ENCODE measurements at regions not wholly inside any gene's neighbourhood (a gene's known extent, or its start where the extent isn't known, plus 50 kb on each side); places are given as distances from the start of the nearest gene placed in this dataset.

DNA sequence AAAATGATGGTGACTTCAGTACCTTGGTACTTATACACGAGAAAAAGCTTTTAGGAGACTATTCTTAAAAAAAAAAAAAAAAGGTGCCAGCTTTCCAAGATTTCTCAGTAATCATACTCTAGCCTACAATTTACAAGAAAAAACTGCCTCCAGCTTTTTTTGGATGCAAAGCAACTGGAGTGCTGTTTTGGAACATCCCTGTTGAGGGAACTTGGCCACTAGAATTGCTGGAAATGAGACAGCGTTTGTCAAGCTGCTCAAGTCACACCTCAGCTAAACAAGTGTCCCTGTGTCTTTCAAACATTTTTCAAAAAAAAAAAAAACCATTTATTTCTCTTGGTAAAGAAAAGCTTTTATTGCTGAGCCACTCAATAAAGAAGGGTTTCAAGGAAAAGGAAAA lies 413.1 kb upstream of the ARGLU1 start:
- TF ChIP-seq TAF1 (IDR thresholded peaks at IDR 0.05; ENCODE audit: low read depth) (no peak), REST (IDR thresholded peaks at IDR 0.05; ENCODE audit: borderline replicate concordance) (no peak), POLR2AphosphoS5 (IDR thresholded peaks at IDR 0.05) (no peak), CTCF (IDR thresholded peaks at IDR 0.05; ENCODE audit: poor library complexity, severe bottlenecking) (no peak), EZH2 (IDR thresholded peaks at IDR 0.05; ENCODE audit: borderline replicate concordance, insufficient read depth, low read length, poor library complexity, severe bottlenecking) (no peak), MXI1 (conservative IDR thresholded peaks at IDR 0.05; ENCODE audit: poor library complexity, severe bottlenecking) (no peak), SMC3 (conservative IDR thresholded peaks at IDR 0.05; ENCODE audit: poor library complexity) (no peak), RAD21 (conservative IDR thresholded peaks at IDR 0.05) (no peak), EP300 (conservative IDR thresholded peaks at IDR 0.05; ENCODE audit: poor library complexity, severe bottlenecking) (no peak)

Measured in neural cell (in vitro differentiated cells).